GM21423 (cell line): ENCODE measurements at regions not wholly inside any gene's neighbourhood (a gene's known extent, or its start where the extent isn't known, plus 50 kb on each side); places are given as distances from the start of the nearest gene placed in this dataset.

ENCODE experiments used
- ATAC-seq: cut with Tn5 transposase; IDR thresholded peaks from one replicate; pipeline ENCODE4 v1.9.1; 2021; ENCODE audit warnings: mild to moderate bottlenecking, moderate library complexity; ENCODE audit not compliant: unreplicated experiment

- ATAC-seq: no peak
These were observed 841.9 kb downstream of the PCDH18 start for GRCh38 chr4:136690360-136690759.

DNA sequence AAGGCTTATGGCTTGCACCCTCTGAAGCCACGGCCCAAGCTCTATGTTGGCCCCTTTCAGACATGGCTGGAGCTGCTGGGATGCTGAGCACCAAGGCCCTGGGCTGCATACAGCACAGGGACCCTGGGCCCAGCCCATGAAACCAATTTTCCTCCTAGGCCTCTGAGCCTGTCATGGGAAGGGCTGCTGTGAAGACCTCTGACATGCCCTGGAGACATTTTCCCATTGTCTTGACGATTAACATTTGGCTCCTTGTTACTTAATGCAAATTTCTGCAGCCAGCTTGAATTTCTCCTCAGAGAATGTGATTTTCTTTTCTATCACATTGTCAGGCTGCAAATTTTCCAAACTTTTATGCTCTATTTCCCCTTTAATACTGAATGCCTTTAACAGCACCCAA lies 844.7 kb downstream of the PCDH18 start:
- ATAC-seq: no peak

- no peak for ATAC-seq
These were observed 845.2 kb downstream of the PCDH18 start for GRCh38 chr4:136687118-136687517.

DNA sequence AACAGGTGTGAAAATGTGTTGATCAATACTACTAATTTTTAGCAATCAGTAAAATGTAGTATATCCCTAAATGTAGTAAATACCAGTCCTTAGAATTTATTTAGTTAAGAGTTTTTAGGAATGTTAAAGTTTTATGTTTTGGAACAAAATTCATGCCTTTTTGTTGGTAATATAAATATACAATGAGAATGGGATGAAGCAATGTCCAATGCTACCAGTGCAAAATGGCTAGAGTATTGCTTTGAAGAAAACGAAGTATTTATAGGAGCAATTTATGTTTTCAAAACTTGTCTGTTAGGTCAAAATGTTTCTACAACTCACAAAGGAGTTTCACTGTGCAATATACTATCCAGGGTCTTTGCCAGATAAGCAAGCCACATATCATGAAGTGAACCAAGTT lies 851.5 kb downstream of the PCDH18 start:
- ATAC-seq: no peak

GRCh38 chr4:136680271-136680670 lies 852.0 kb downstream of the PCDH18 start:
- ATAC-seq: no peak

GRCh38 chr4:136670265-136670664 lies 862.0 kb downstream of the PCDH18 start:
- no peak for ATAC-seq

- ATAC-seq: no peak
These were observed 867.3 kb downstream of the PCDH18 start for GRCh38 chr4:136664988-136665387.

DNA sequence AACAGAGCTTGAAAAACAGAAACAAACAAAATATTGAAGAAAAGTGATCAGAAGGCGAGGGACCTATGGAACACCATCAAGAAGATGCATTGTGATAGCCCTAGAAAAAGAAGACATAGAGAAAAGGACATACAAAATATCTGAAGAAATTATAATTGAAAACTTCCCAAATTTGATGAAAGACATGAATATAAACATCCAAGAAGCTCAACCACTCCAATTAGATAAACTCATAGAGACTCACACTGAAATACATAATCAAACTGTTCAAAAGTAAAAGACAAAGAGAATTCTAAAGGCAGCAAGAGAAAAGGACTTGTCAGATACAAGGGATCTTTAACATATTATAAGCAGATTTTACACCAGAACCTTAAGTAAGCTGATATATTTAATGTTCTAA lies 869.8 kb downstream of the PCDH18 start:
- no peak for ATAC-seq

GRCh38 chr4:136653640-136654406 lies 878.5 kb downstream of the PCDH18 start:
- no peak for ATAC-seq

DNA sequence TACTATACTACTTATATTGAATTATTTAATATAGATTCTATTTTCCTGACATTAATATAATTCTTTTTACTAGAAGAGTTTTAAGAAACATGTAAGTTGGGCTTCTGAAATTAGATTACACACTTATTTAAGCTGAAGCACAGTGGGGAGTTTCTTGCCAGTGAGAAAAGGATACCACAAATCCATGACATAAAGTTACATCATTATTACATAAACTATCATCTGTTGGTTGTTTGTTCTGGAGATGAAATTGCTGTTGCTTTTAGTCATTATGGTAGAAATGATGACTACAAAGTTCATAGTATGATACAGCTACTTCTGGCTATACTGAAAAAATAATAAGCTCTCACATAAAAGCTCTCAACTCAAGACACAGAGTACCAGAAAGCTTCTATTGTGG lies 880.4 kb downstream of the PCDH18 start:
- no peak for ATAC-seq

- peak; percentile 44 for ATAC-seq
These were observed 881.0 kb downstream of the PCDH18 start for GRCh38 chr4:136651278-136651667.

DNA sequence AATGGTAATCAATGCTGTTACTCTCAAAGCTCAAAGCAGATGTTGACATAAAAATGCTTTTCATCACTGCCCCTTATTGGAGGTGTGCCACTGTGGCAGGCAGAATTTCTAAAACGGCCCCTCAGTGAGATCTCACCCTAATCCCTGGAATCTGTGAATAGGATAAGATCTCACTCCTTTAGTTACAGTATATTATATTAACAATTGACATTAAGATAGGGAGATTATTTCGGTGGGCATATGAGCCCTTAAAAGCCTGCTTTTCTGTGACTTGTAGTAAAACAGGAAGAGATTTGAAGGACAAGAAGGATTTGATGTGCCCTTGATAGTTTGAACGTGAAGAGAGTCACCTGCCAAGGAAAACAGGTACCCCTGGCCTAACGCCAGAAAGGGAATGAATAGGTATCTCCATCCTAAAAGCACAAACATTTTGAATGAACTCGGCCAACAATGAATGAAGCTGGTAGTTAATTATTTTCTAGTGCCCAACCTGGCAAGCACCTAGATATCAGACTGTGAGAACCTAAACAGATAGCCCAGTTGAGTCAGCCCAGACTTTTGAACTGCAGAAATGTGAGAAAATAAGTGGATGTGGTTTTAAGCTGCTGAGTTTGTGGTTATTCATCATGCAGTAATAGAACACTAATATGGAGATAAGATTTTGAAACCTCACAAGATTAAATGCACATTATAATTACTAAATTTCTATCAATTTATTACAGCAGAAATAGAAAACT lies 881.6 kb downstream of the PCDH18 start:
- peak; percentile 82 for ATAC-seq

GRCh38 chr4:136644279-136644678 lies 888.0 kb downstream of the PCDH18 start:
- no peak for ATAC-seq

GRCh38 chr4:136643416-136643815 lies 888.9 kb downstream of the PCDH18 start:
- no peak for ATAC-seq

- ATAC-seq: no peak
These were observed 895.1 kb downstream of the PCDH18 start for GRCh38 chr4:136637071-136637777.

- ATAC-seq: no peak
These were observed 896.1 kb downstream of the PCDH18 start for GRCh38 chr4:136636155-136636554.

DNA sequence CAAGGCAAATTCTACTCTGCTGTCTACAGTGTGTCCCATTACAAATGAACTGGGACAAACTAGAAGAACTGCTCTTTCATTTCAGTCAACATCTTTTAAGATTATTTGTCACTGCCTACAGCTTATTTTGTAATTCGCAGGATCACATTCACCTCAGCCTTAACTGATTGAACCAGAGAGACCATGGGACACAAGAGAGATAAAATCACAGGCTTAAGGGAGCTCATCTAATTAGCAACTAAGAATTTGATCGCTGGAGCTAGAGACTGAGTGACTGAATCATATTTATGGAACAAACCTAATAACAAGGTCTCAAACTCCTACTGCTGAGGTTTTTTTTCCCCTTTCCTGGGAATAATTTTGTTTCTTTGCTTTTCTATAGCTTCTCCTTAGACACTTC lies 898.2 kb downstream of the PCDH18 start:
- no peak for ATAC-seq

- ATAC-seq: no peak
These were observed 932.4 kb downstream of the PCDH18 start for GRCh38 chr4:136599890-136600289.

- no peak for ATAC-seq
These were observed 941.9 kb downstream of the PCDH18 start for GRCh38 chr4:136590440-136590839.

DNA sequence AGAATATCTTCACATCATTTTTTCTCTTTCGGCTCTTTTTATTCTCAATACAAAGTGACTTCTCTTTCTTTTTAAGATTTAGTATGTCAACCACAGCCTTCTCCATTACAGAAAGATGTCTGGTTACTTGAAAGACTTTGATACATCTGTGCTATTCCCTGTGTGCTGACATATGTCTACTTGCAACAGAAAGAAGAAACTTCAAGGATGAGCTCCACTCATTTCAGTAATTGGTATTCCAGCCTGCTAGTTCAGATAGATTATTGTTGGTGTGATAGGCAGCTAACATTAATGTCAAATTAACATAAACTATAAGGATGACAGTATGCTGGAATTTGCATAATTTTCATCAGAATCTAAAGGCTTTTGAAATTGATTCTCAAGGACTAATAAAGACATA lies 948.7 kb downstream of the PCDH18 start:
- ATAC-seq: no peak

DNA sequence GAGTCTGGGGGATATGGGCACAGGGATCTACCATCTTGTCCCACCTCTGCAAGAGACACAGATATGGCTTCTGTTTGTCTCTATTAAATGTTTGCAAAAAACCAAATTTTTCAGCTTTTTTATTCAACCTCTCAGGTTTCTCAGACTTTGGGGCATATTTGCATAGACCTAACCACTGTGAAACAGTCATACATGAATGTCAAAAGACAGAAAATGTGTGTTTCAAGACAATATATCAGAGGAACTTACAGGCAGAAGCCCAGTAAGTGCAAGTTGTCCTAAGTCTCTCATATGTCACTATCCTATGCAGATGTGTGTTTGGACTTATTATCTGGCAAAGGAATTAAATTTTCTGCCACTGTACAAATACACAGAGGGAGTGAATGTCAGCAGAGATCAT lies 951.2 kb downstream of the PCDH18 start:
- ATAC-seq: no peak

- ATAC-seq: no peak
These were observed 957.1 kb downstream of the PCDH18 start for GRCh38 chr4:136575146-136575545.
